A549 (cell line): ENCODE measurements at regions not wholly inside any gene's neighbourhood (a gene's known extent, or its start where the extent isn't known, plus 50 kb on each side); places are given as distances from the start of the nearest gene placed in this dataset.

ENCODE experiments used
- ATAC-seq, 2 experiments: fragments of 200-7000 bp in 1 of 2; fragments of >200 bp in 1 of 2; cut with Nextera tagmentation in 1 of 2; cut with Tn5 transposase in 1 of 2; 3 replicates each; pipeline versions ENCODE4 v1.8.0 to v1.9.1; 2018 to 2020; ENCODE audit warnings: mild to moderate bottlenecking in 1 of 2, moderate library complexity in 1 of 2
- CTCF ChIA-PET: fragments of 300-600 bp; sonication (Branson Sonifier 250); formaldehyde crosslinking; extraction: SDS; loops from one replicate; lab custom pipeline; 2021; ENCODE audit warnings: antibody characterized with exemption, inconsistent platforms; lab: Yijun Ruan, JAX
- POLR2A ChIA-PET: fragments of 350-600 bp; formaldehyde crosslinking; extraction: SDS; loops from one replicate; lab custom pipeline; 2021; ENCODE audit warnings: antibody characterized with exemption, inconsistent platforms; lab: Yijun Ruan, JAX
- DNase-seq, 2 experiments: peaks; one replicate each; pipeline versions ENCODE4 v3.0.0 to v3.0.0-alpha.2; 2011 to 2016; ENCODE audit warnings: low read depth in 1 of 2, low spot score in 1 of 2
- FAIRE-seq: peaks from 2 replicates; lab custom pipeline; 2011; peaks lifted over from hg19 to GRCh38; lab: Jason Lieb, UNC
- H3K27ac ChIP-seq, 2 experiments: fragments of >200 bp; sonication (Bioruptor Twin); formaldehyde crosslinking; 3 replicates each; pipeline ENCODE4 v1.5.1; 2016 to 2017
- H3K4me1 ChIP-seq: fragments of >200 bp; sonication (Bioruptor Twin); formaldehyde crosslinking; 3 replicates; pipeline ENCODE4 v1.6.1; 2016
- H3K4me2 ChIP-seq: fragments of >200 bp; sonication (Bioruptor Twin); formaldehyde crosslinking; 3 replicates; pipeline ENCODE4 v1.6.1; 2016
- H3K4me3 ChIP-seq: fragments of >200 bp; sonication (Bioruptor Twin); formaldehyde crosslinking; 3 replicates; pipeline ENCODE4 v1.5.1; 2016
- H3K9me3 ChIP-seq: fragments of >200 bp; sonication (Bioruptor Twin); formaldehyde crosslinking; 3 replicates; pipeline ENCODE4 v1.6.1; 2016
- CBX8 ChIP-seq: fragments of 200-600 bp; sonication (generic); IDR thresholded peaks from 2 replicates; pipeline ENCODE4 v1.6.1; 2016
- CHD2 ChIP-seq: fragments of 150-350 bp; IDR thresholded peaks from 2 replicates; pipeline ENCODE4 v1.6.1; 2014; ENCODE audit warnings: low read length; ENCODE audit not compliant: partially characterized antibody
- CHD4 ChIP-seq: fragments of 200-600 bp; sonication (generic); IDR thresholded peaks from 2 replicates; pipeline ENCODE4 v1.6.1; 2016; ENCODE audit warnings: antibody characterized with exemption, mild to moderate bottlenecking, borderline replicate concordance
- CTCF ChIP-seq: fragments of >200 bp; sonication (Bioruptor Twin); formaldehyde crosslinking; IDR thresholded peaks from 3 replicates; pipeline ENCODE4 v1.5.1; 2016
- E2F6 ChIP-seq: IDR thresholded peaks from 2 replicates; pipeline ENCODE4 v1.6.1; 2012; ENCODE audit warnings: low read depth, borderline replicate concordance
- ELK1 ChIP-seq: fragments of 150-350 bp; IDR thresholded peaks from 2 replicates; pipeline ENCODE4 v1.6.1; 2014; ENCODE audit warnings: low read depth, mild to moderate bottlenecking, low read length
- HDAC2 ChIP-seq: fragments of 200-600 bp; sonication (generic); IDR thresholded peaks from 2 replicates; pipeline ENCODE4 v1.6.1; 2016
- HMGXB4 ChIP-seq: fragments of 250-450 bp; sonication (Bioruptor Pico); IDR thresholded peaks from 2 replicates; pipeline ENCODE4 v1.5.0; 2021; ENCODE audit warnings: mild to moderate bottlenecking, moderate library complexity, borderline replicate concordance
- MAX ChIP-seq: IDR thresholded peaks from 2 replicates; pipeline ENCODE4 v1.6.1; 2012
- MYC ChIP-seq: IDR thresholded peaks from 2 replicates; pipeline ENCODE4 v1.6.1; 2012; ENCODE audit warnings: mild to moderate bottlenecking, inconsistent platforms, low read length, improper control_type of control experiment, borderline replicate concordance
- NFE2L2 ChIP-seq: fragments of 150-350 bp; conservative IDR thresholded peaks from 2 replicates; pipeline ENCODE4 v1.6.1; 2014; ENCODE audit warnings: low read length
- PHF8 ChIP-seq: fragments of 200-600 bp; sonication (generic); IDR thresholded peaks from 2 replicates; pipeline ENCODE4 v1.6.1; 2016; ENCODE audit warnings: low read depth, mild to moderate bottlenecking, antibody characterized with exemption, moderate library complexity, borderline replicate concordance
- RAD21 ChIP-seq, 2 experiments: fragments of >200 bp in 1 of 2; sonication (Bioruptor Twin) in 1 of 2; formaldehyde crosslinking in 1 of 2; IDR thresholded peaks in 1 of 2; conservative IDR thresholded peaks in 1 of 2; 2 replicates in 1 of 2; 3 replicates in 1 of 2; pipeline ENCODE4 v1.6.1; 2012 to 2018; ENCODE audit warnings: inconsistent platforms in 1 of 2
- REST ChIP-seq: fragments of 200-600 bp; sonication (generic); IDR thresholded peaks from 2 replicates; pipeline ENCODE4 v1.6.1; 2016; ENCODE audit warnings: antibody characterized with exemption, mild to moderate bottlenecking, moderate library complexity
- USF2 ChIP-seq: fragments of 450-650 bp; IDR thresholded peaks from 2 replicates; pipeline ENCODE4 v1.6.1; 2014; ENCODE audit warnings: antibody characterized with exemption
- WGBS: methylation state at CpG from one replicate; pipeline ENCODE4 v1.1.6; 2017; ENCODE audit errors: missing lambda C conversion rate; 5-methylcytosine and 5-hydroxymethylcytosine counted together

- no peak overlapping the region for H3K4me3 ChIP-seq
- no peaks in the 10 kb centered on the region for H3K4me1 ChIP-seq
- CTCF ChIA-PET: no interaction called here
- no peak overlapping the region for H3K27ac ChIP-seq
- no peak for TF ChIP-seq CHD2
- TF ChIP-seq, all 56 proteins: peak for 0
- POLR2A ChIA-PET: no interaction called here
- FAIRE-seq (no peak), ATAC-seq (no peak), DNase-seq (no peak)
- 91% methylated on average over 1 of the region's 1 CpG for WGBS
- Histone ChIP-seq H3K4me2 (no peak overlapping the region), H3K9me3 (no peaks in the 10 kb centered on the region)
These were observed 135.8 kb upstream of the FAT1 start for GRCh38 chr4:186859420-186859819.

- DNase-seq: no peak
- H3K27ac ChIP-seq: no peak overlapping the region
- CTCF ChIA-PET: interaction anchor here (1.3 kb wide), 1 partner anchor 85 kb away, joined by 4 read pairs; no protein-coding TSS in a partner anchor
- FAIRE-seq: no peak
- H3K4me1 ChIP-seq: no peaks in the 10 kb centered on the region
- peaks cover 3% of the 10 kb centered on the region; the same call in 1 of the 3 replicates for H3K9me3 ChIP-seq
- H3K4me2 ChIP-seq: no peak overlapping the region
- ATAC-seq: no peak
- no peak overlapping the region for H3K4me3 ChIP-seq
- TF ChIP-seq MAX (no peak), ELK1 (no peak), NFE2L2 (no peak), USF2 (no peak), CTCF (no peak), CBX8 (no peak), REST (no peak), CHD4 (no peak), RAD21 (conservative IDR thresholded peaks at IDR 0.05 in 1 of 2, IDR thresholded peaks at IDR 0.05 in 1 of 2) (no peak), PHF8 (no peak), HDAC2 (no peak), MYC (no peak), HMGXB4 (CRISPR knock-in tag) (no peak), E2F6 (no peak)
- POLR2A ChIA-PET: no interaction called here
These were observed 137.7 kb upstream of the FAT1 start for GRCh38 chr4:186861317-186861716.
